Muscle of arm (tissue), 1 donor: ENCODE measurements at regions not wholly inside any gene's neighbourhood (a gene's known extent, or its start where the extent isn't known, plus 50 kb on each side); places are given as distances from the start of the nearest gene placed in this dataset.
A peak's percentile ranks its signal among the peaks of the same experiment; 100 is the strongest.

Experiments
- DNase-seq: peaks from one replicate; pipeline ENCODE4 v3.0.0-alpha.2; 2013

DNA sequence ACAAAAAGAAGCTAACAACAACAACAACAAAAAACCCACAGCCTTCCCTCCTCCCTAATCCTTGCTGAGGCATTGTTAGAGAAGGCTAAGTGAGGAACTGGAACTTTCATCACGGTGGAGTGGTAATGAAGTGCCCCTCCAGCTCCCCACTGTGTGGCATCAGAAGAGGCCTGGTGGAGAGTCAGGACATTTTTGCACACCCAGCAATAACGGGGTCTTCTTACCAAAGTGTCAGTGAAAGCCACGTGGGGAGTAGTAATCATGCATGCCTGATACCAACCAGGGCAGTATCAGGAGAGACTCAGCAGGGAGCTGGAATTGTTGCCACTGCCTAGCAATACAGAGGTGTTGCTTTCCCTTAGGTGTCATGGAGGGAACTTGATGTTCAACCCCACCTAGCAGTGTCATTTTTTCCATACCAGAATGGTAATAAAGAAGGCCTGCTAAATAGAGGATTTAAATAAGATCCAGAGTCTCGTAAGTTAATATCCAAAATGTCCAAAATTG is 299.7 kb upstream of the RGS6 start:
- no peak for DNase-seq

DNA sequence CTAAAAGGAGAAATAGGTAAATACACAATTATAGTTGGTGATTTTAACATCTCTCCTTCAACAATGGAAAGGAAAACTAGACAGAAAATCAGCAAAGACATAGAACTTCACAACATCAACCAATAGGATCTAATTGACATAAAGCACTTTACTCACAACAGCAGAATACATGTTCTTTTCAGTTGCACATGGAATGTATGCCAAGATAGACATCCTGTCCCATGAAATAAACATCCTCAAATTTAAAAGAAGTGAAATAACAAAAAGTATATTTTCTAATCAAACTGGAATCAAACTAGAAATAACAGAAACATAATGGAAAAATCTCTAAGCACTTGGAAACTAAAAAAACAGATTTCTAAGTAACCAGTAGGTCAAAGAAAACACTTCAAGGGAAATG is 296.2 kb upstream of the RGS6 start:
- no peak for DNase-seq

GRCh38 chr14:71636820-71637471 is 295.3 kb upstream of the RGS6 start:
- DNase-seq = no peak

DNA sequence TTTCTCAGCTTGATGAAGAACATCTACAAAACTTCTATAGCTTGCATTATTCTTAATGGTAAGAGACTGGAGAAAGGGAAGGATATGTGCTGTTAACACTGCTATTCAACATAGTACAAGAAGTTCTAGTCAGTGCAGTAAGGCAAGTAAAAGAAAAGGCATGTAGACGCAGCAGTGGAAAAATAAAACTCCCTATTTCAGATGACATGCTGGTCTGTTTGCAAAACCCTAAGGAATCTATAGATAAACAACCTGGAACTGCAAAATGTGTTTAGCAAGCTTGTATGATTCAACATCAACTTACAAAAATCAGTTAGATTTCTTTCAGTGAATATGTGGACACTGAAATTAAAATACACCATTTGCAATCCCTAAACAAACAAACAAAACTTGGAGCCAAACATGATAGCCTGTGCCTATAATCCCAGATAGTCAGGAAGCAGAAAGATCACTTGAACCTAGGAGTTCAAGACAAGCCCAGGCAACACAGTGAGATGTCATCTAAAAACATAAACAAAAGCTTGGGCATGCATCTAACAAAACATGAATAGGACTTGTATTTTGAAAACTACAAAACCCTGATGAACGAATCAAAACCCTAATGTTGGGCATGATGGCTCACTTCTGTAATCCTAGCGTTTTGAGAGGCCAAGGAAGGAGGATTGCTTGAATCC is 293.6 kb upstream of the RGS6 start:
- no peak for DNase-seq

DNA sequence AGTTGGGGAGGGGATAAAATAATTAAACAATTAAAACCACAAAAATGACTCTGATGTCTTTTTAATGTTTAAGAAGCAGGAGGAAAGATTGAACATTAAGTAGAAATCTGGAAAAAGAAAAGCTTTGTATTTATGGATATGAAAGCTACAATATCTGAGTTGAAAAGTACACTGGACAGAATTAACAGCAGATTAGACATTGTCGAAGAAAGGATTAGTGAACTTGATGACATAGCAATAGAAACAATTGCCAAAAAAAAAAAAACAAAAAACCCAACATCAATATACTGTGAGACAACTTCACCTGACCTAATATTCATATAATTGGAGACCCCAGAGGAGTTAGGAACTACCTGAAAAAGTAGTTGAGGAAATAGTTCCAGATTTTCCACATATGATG is 289.5 kb upstream of the RGS6 start:
- DNase-seq = no peak

- no peak for DNase-seq
Measured at GRCh38 chr14:71645656-71646055, 286.6 kb upstream of the RGS6 start.

- DNase-seq = no peak
Measured at GRCh38 chr14:71646518-71646917, 285.7 kb upstream of the RGS6 start.

- DNase-seq = no peak
Measured at GRCh38 chr14:71647086-71647784, 285.0 kb upstream of the RGS6 start.

- DNase-seq = no peak
Measured at GRCh38 chr14:71648725-71649124, 283.5 kb upstream of the RGS6 start.

- no peak for DNase-seq
Measured at GRCh38 chr14:71650187-71650755, 282.0 kb upstream of the RGS6 start.

GRCh38 chr14:71651228-71651627 is 281.0 kb upstream of the RGS6 start:
- DNase-seq = peak; percentile 78

DNA sequence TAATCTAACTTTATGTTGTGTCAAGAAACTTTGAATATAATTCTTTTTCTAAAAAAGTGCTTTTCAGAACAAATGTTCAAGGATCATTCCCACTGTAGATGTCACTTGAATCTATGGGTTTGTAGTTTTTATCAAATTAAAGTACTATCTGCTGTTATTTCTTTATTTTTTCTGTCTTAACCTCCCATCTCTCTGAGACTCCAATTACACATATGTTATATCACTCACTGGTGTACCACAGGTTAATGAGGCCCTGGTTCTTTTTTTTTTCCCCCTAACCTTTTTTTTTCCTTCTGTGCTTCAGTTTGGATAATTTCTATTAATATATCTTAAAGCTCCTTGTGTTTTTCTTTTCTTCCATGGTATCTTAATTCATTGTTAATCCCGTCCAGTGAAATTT is 279.9 kb upstream of the RGS6 start:
- DNase-seq = no peak

DNA sequence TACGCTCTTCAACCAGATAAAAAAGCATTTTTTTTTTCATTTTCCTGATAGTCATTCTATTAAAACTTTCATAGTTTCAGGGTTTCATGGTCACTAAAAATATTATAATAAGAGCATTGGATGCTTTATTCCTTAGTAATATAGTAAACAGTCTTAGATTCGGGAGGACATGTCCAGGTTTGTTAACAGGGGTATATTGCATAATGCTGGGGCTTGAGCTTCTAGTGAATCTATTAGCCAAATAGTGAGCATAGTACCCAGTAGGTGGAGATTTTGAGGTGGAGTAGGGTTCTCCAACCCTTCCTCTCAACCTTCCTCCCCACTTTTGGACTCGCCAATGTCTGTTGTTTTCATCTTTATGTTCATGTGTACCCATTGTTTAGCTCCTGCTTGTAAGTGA is 277.4 kb upstream of the RGS6 start:
- no peak for DNase-seq

- no peak for DNase-seq
Measured at GRCh38 chr14:71658261-71658860, 273.9 kb upstream of the RGS6 start.

GRCh38 chr14:71659159-71659558 is 273.1 kb upstream of the RGS6 start:
- DNase-seq = no peak

- DNase-seq = no peak
Measured at GRCh38 chr14:71661441-71661840, 270.8 kb upstream of the RGS6 start.

GRCh38 chr14:71662291-71662790 is 269.9 kb upstream of the RGS6 start:
- no peak for DNase-seq

DNA sequence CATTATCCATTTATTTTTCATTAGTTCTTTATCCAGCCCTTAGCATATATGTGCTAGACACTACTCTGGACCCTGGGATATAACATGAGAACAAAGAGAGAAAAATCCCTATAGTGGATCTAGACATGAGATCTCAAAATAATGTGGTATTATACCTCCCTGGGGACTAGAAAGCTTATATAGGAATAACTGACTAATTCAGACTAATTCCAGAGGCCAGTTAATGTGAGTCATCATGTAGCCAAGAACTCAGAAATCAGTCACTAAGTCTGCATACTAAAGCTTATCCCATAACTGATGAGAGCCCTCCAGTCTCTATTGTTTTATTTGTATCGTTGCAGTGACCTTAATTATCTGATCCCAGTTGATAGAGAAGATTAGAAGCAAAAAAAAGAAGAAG is 267.1 kb upstream of the RGS6 start:
- DNase-seq = no peak

- no peak for DNase-seq
Measured at GRCh38 chr14:71665781-71666180, 266.4 kb upstream of the RGS6 start.

DNA sequence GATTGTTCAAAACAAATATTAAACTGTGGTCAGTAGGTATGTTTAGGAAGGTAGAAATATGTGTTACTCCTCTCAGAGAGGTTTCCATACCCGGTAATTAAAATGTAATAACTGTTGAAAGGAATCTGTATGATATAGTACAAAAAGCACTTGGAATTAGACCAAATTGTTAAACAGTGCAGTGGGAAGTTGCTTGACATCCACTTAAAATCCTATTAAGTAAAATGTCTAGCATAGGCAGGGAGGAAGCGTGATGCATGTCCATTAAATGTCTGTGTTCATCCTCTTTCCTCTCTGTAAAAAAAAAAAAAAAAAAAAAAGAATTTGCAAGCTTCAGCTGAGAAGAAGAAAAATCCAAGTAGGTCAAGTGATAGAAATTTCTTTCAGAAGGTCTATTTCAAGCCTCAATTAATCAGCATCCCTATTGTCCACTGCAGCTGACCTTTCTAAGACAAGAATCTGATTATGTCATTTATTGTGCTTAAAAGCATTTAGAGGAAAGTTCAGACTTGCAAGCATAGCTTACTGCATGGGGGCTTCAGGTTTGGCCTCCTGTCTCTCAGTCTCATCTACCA is 265.6 kb upstream of the RGS6 start:
- DNase-seq = no peak

DNA sequence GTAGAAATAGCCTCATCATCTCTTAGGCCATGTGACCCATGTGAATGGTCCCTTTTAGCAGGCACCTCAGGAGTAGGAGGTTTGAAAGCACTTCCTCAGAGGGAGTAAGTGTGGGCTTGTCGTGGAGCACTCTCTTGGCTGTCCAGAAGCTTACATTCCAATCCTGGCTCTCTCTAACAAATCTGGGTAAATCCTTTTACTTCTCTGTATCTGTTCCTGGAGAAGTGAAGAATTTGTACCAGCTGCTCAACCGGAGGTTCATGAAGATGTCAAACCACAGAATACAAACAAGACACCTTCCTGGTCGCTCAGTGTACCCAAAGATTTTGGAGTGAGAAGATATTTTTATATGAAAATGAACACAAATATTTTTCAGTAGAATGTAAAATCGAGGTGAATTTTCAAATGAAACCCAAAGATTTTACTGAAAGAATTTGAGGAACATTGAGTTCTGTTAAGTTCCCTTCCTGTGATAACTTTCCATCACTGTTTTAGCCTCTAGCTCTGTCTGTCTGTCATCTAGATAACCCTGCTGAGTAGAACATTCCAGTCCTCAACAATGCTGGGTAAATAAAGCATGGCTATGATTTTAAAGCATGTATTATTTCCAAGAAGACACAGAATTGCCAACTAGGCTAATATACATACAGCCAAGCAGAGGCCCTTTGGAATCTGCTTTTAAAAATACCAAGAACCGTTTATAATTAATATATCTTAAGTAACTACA is 263.9 kb upstream of the RGS6 start:
- no peak for DNase-seq
